Muscle of leg (tissue), 3 donors: ENCODE measurements at regions not wholly inside any gene's neighbourhood (a gene's known extent, or its start where the extent isn't known, plus 50 kb on each side); places are given as distances from the start of the nearest gene placed in this dataset.
"Not testable (repeated sequence)": the region's sequence is repeated elsewhere in the genome, so short reads cannot be mapped to it uniquely, and the experiment has no call there.

Source experiments
- DNase-seq: peaks from one replicate; pipeline ENCODE4 v3.0.0; 2013
- H3K27ac ChIP-seq: one replicate; pipeline ENCODE4 v1.5.1; 2013; ENCODE audit warnings: mild to moderate bottlenecking, low read length, control low read depth
- H3K27me3 ChIP-seq: one replicate; pipeline ENCODE4 v1.6.1; 2013; ENCODE audit warnings: low read length; ENCODE audit not compliant: control insufficient read depth, insufficient read depth
- H3K36me3 ChIP-seq: one replicate; pipeline ENCODE4 v1.6.1; 2013; ENCODE audit warnings: low read length; ENCODE audit not compliant: control insufficient read depth, insufficient read depth
- H3K4me1 ChIP-seq: one replicate; pipeline ENCODE4 v1.6.1; 2013; ENCODE audit warnings: low read length; ENCODE audit not compliant: control insufficient read depth, insufficient read depth
- H3K4me3 ChIP-seq: one replicate; pipeline ENCODE4 v1.5.1; 2013; ENCODE audit warnings: low read length, control low read depth
- H3K9me3 ChIP-seq: replicated peaks from 2 replicates; pipeline ENCODE4 v1.6.1; 2013; ENCODE audit warnings: low read depth, low read length; ENCODE audit not compliant: control insufficient read depth
- whole genome bisulfite sequencing: methylation state at CpG from one replicate; pipeline ENCODE4 v1.1.5; 2013; ENCODE audit warnings: missing lambda C conversion rate; ENCODE audit not compliant: insufficient coverage; 5-methylcytosine and 5-hydroxymethylcytosine counted together

DNA sequence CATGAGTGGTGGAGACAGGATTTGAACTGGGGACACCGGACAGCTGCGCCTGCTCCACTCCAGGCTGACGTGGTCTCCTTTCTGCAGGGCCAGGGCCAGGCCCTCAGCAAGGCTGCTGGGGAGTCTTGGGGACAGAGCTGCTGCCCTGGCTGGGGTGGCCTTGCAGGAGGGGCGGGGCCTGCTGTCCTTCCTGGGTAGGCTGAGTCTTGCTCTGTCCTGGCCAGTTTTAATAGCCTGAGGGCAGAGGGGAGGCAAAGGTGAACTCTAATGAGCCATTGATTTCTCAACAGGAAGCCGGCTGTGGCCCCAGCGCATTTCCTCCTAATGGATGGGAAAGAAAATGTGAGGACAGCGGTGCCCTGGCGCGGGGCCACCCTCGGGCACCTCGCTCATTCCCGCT lies 428.4 kb upstream of the SULF2 start:
- not testable (repeated sequence) for H3K9me3 ChIP-seq, H3K36me3 ChIP-seq, H3K27ac ChIP-seq, DNase-seq, H3K27me3 ChIP-seq, H3K4me3 ChIP-seq
- WGBS = 42% methylated on average over 9 of the region's 12 CpGs
- H3K4me1 ChIP-seq = peaks cover 15% of the 10 kb centered on the region

DNA sequence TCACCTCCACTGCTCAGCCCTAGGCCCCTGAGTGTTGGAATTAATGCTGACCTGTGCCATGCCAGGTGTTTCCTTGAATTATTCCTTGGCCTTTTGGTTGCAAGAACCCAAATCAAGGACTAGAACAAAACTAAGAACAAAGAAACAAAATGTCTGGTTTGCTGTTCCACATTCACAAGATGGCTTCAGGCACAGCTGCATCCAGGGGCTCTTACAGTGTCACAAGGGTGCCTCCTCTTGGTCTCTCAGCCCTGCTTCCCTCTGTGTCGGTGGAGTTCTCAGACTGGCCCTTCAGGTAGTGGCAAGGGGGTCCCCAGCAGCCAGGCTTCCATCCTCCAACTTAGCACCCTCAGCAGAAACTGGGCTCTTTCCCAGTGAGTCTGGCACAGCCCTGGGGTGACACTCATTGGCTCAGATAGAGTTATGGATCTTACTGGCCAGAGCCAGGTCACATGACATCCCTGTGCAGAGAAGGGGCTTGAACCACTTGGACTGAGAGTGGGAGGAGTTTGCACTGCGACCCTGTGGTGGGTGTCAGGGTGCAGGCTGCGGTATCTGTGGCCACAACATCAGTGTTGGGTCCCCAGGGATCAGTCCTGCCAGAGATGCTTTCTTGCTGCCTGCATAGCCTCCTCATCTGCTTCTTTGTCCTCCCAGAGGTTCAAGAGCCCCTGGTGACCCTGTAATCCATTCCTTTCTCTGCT lies 427.7 kb upstream of the SULF2 start:
- no peak overlapping the region for H3K4me3 ChIP-seq
- DNase-seq = no peak
- H3K27me3 ChIP-seq = peaks cover 9% of the 10 kb centered on the region
- 60% methylated on average over 1 of the region's 3 CpGs for WGBS
- no peaks in the 10 kb centered on the region for H3K9me3 ChIP-seq
- H3K27ac ChIP-seq = no peak overlapping the region
- H3K4me1 ChIP-seq = peaks cover 18% of the 10 kb centered on the region
- no peaks in the 10 kb centered on the region for H3K36me3 ChIP-seq

DNA sequence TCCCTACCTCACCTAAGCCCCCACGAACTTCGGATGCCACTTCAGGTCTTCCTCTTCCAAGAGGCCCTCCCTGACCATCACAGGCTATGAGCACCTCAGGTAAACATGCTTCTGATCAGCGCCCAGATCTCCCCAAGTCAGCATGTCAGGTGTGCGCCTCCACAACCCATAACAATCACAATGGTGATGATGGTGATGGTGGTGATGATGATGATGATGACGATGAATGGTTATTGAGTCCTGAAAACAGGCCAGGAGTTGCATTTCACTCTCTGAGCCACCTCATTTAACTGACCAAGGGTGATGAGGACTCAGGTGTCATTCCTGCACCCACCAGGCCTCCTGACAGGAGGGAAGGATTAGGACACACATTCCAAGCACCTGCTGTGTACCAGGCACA lies 426.6 kb upstream of the SULF2 start:
- no peak for DNase-seq
- no peak overlapping the region for H3K27ac ChIP-seq
- no peaks in the 10 kb centered on the region for H3K36me3 ChIP-seq
- H3K4me3 ChIP-seq = no peak overlapping the region
- H3K9me3 ChIP-seq = no peaks in the 10 kb centered on the region
- peaks cover 18% of the 10 kb centered on the region for H3K4me1 ChIP-seq
- 100% methylated on average over 2 of the region's 5 CpGs for WGBS
- H3K27me3 ChIP-seq = peaks cover 7% of the 10 kb centered on the region

- DNase-seq = no peak
- no peaks in the 10 kb centered on the region for H3K36me3 ChIP-seq
- peaks cover 18% of the 10 kb centered on the region for H3K4me1 ChIP-seq
- no peaks in the 10 kb centered on the region for H3K9me3 ChIP-seq
- H3K27me3 ChIP-seq = peaks cover 6% of the 10 kb centered on the region
- no peak overlapping the region for H3K27ac ChIP-seq
- WGBS = 17% methylated on average over 1 of the region's 3 CpGs
- H3K4me3 ChIP-seq = no peak overlapping the region
Measured at GRCh38 chr20:48211238-48211637, 426.0 kb upstream of the SULF2 start.

- Histone ChIP-seq H3K4me3 (no peak overlapping the region), H3K4me1 (peaks cover 27% of the 10 kb centered on the region), H3K9me3 (no peaks in the 10 kb centered on the region), H3K27ac (no peak overlapping the region), H3K27me3 (peaks cover 5% of the 10 kb centered on the region), H3K36me3 (no peaks in the 10 kb centered on the region)
- DNase-seq = no peak
- WGBS = 66% methylated on average over 19 of the region's 27 CpGs
Measured at GRCh38 chr20:48210111-48211027, 425.1 kb upstream of the SULF2 start.

DNA sequence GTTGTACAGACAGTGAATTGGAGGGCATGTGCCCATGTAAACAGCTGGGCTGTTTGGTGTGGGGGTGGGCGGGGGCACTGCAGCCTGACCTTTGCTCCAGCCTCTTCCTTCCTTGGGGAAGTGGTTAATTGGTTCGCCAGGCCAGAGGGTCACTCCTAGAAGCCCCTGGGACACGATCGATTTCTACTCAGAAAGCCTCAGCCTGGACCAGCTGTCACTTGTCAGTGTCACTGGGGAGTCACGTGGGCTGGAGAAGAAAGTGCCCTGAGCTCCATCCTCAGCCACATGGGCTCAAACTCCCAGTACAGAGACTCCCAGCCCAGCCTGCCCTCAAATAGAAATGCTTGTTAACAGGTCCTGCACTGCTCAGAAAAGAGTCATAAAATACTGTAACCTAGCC lies 423.8 kb upstream of the SULF2 start:
- H3K4me1 ChIP-seq = peaks cover 39% of the 10 kb centered on the region
- H3K9me3 ChIP-seq = no peaks in the 10 kb centered on the region
- peaks cover 5% of the 10 kb centered on the region for H3K27me3 ChIP-seq
- DNase-seq = no peak
- H3K4me3 ChIP-seq = no peak overlapping the region
- 31% methylated on average over 5 of the region's 5 CpGs for WGBS
- H3K27ac ChIP-seq = no peak overlapping the region
- H3K36me3 ChIP-seq = no peaks in the 10 kb centered on the region

GRCh38 chr20:48208176-48208575 lies 422.9 kb upstream of the SULF2 start:
- Histone ChIP-seq H3K4me1 (peaks cover 43% of the 10 kb centered on the region), H3K27me3 (peaks cover 5% of the 10 kb centered on the region), H3K9me3 (no peaks in the 10 kb centered on the region), H3K4me3 (no peak overlapping the region), H3K36me3 (no peaks in the 10 kb centered on the region), H3K27ac (no peak overlapping the region)
- WGBS = 93% methylated on average over 3 of the region's 10 CpGs
- DNase-seq = no peak

GRCh38 chr20:48207505-48207904 lies 422.2 kb upstream of the SULF2 start:
- DNase-seq = no peak
- no peaks in the 10 kb centered on the region for H3K36me3 ChIP-seq
- no peaks in the 10 kb centered on the region for H3K9me3 ChIP-seq
- H3K4me1 ChIP-seq = peaks cover 49% of the 10 kb centered on the region
- H3K27ac ChIP-seq = no peak overlapping the region
- peaks cover 5% of the 10 kb centered on the region for H3K27me3 ChIP-seq
- no peak overlapping the region for H3K4me3 ChIP-seq
- WGBS = 83% methylated on average over 4 of the region's 4 CpGs

GRCh38 chr20:48205786-48206185 lies 420.5 kb upstream of the SULF2 start:
- H3K27me3 ChIP-seq = peaks cover under 1% of the 10 kb centered on the region
- H3K9me3 ChIP-seq = no peaks in the 10 kb centered on the region
- peaks cover 55% of the 10 kb centered on the region for H3K4me1 ChIP-seq
- WGBS = 58% methylated on average over 4 of the region's 7 CpGs
- DNase-seq = peak; percentile 59
- H3K4me3 ChIP-seq = no peak overlapping the region
- no peak overlapping the region for H3K27ac ChIP-seq
- H3K36me3 ChIP-seq = no peaks in the 10 kb centered on the region

DNA sequence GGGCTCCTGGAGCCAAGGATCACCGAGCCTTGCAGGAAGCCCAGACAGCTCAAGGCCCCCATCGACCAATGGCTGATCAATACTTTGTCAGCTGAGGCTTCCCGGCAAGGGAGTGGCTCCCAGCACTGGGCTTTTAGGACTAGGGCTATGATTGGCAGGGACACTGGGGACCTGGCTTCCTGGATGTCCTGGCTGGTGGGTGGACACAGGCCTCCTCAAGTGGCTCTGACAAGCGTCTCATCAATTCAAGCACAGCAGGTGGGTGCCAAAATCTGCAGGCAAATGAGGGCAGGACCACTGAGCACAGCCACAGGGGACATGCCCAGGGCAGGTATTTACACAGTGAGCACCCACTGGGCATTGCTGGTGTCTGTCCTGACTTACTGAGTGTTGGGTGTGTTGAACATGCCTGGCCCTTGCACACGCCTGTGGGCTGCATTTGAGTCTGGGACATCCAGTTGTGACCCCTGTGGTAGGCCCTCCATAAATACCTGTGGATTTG lies 420.1 kb upstream of the SULF2 start:
- H3K27me3 ChIP-seq = no peaks in the 10 kb centered on the region
- H3K36me3 ChIP-seq = no peaks in the 10 kb centered on the region
- DNase-seq = no peak
- H3K9me3 ChIP-seq = no peaks in the 10 kb centered on the region
- H3K4me3 ChIP-seq = no peak overlapping the region
- peaks cover 52% of the 10 kb centered on the region for H3K4me1 ChIP-seq
- 89% methylated on average over 5 of the region's 5 CpGs for WGBS
- no peak overlapping the region for H3K27ac ChIP-seq
